HepG2 (cell line): ENCODE measurements at regions not wholly inside any gene's neighbourhood (a gene's known extent, or its start where the extent isn't known, plus 50 kb on each side); places are given as distances from the start of the nearest gene placed in this dataset.

Experiments
- ATAC-seq: fragments of 200-7000 bp; cut with Tn5 transposase; 3 replicates; pipeline ENCODE4 v1.9.1; 2020; ENCODE audit warnings: mild to moderate bottlenecking, moderate library complexity
- BruUV-seq: library from RNA; stranded (reverse); fragments of 400-500 nt; replicated peaks from 2 replicates; lab custom pipeline; 2021; lab: Mats Ljungman, UMichigan
- CTCF ChIA-PET: fragments of 300-600 bp; formaldehyde crosslinking; extraction: SDS; loops from one replicate; lab custom pipeline; 2021; ENCODE audit warnings: low total read pairs, inconsistent platforms, low intra/inter-chr PET ratio; lab: Yijun Ruan, JAX
- POLR2A ChIA-PET: fragments of 350-600 bp; sonication (Branson Sonifier 250); formaldehyde crosslinking; loops from one replicate; lab custom pipeline; 2020; ENCODE audit warnings: antibody characterized with exemption, inconsistent platforms; lab: Yijun Ruan, JAX
- DNase-seq: peaks from one replicate; pipeline ENCODE4 v3.0.0-alpha.2; 2015; ENCODE audit warnings: low spot score
- FAIRE-seq: peaks from 3 replicates; lab custom pipeline; 2011; peaks lifted over from hg19 to GRCh38; lab: Jason Lieb, UNC
- H2AFZ ChIP-seq: one replicate; pipeline ENCODE4 v1.6.1; 2011; ENCODE audit warnings: low read length, inconsistent platforms
- H3K27ac ChIP-seq: fragments of 300-600 bp; 3 replicates; pipeline ENCODE4 v1.8.0; 2011; ENCODE audit warnings: mixed run types, mild to moderate bottlenecking, mixed read lengths, low read length, inconsistent platforms; ENCODE audit not compliant: insufficient read depth; ENCODE audit errors: extremely low read length
- H3K27me3 ChIP-seq, 2 experiments: fragments of 200-600 bp in 1 of 2; 2 replicates in 1 of 2; 3 replicates in 1 of 2; pipeline versions ENCODE4 v1.6.0 to v1.8.0; 2011; ENCODE audit warnings: low read length in 2 of 2, mild to moderate bottlenecking in 2 of 2, moderate library complexity in 2 of 2, inconsistent platforms in 1 of 2; ENCODE audit not compliant: insufficient read depth in 2 of 2, control insufficient read depth in 1 of 2
- H3K36me3 ChIP-seq, 2 experiments: fragments of 200-600 bp in 1 of 2; replicated peaks in 1 of 2; 2 replicates in 1 of 2; 3 replicates in 1 of 2; pipeline versions ENCODE4 v1.5.1 to v1.8.0; 2011; ENCODE audit warnings: low read length in 2 of 2, inconsistent platforms in 1 of 2; ENCODE audit not compliant: insufficient read depth in 2 of 2, control insufficient read depth in 1 of 2
- H3K4me1 ChIP-seq: 2 replicates; pipeline ENCODE4 v1.5.1; 2012; ENCODE audit warnings: low read length, inconsistent platforms; ENCODE audit not compliant: insufficient read depth
- H3K4me2 ChIP-seq: 2 replicates; pipeline ENCODE4 v1.6.0; 2011; ENCODE audit warnings: low read depth, low read length, inconsistent platforms
- H3K4me3 ChIP-seq, 3 experiments: fragments of 200-600 bp in 1 of 3; sonication (generic), shearing (Covaris generic) in 1 of 3; replicated peaks in 1 of 3; 2 replicates each; pipeline ENCODE4 v1.5.1; 2011 to 2016; ENCODE audit warnings: low read length in 3 of 3, inconsistent platforms in 2 of 3, low read depth in 2 of 3, mild to moderate bottlenecking in 2 of 3, control low read depth in 1 of 3, mixed read lengths in 1 of 3; ENCODE audit not compliant: insufficient read depth in 1 of 3
- H3K79me2 ChIP-seq: one replicate; pipeline ENCODE4 v1.6.1; 2011; ENCODE audit warnings: low read length, inconsistent platforms; ENCODE audit not compliant: insufficient read depth
- H3K9ac ChIP-seq: 2 replicates; pipeline ENCODE4 v1.6.0; 2011; ENCODE audit warnings: mild to moderate bottlenecking, low read depth, low read length, inconsistent platforms; ENCODE audit not compliant: insufficient read depth
- H3K9me3 ChIP-seq: 2 replicates; pipeline ENCODE4 v1.5.1; 2012; ENCODE audit warnings: mild to moderate bottlenecking, low read length
- H4K20me1 ChIP-seq: 2 replicates; pipeline ENCODE4 v1.6.0; 2011; ENCODE audit warnings: inconsistent platforms, mild to moderate bottlenecking, low read length, moderate library complexity; ENCODE audit not compliant: insufficient read depth
- CTCF ChIP-seq: sonication (generic); formaldehyde crosslinking; IDR thresholded peaks from 2 replicates; pipeline ENCODE4 v1.5.0; 2020; ENCODE audit warnings: mild to moderate bottlenecking, missing genetic modification reagents, moderate library complexity
- MIER2 ChIP-seq: IDR thresholded peaks from 2 replicates; pipeline ENCODE4 v1.6.1; 2016; ENCODE audit warnings: missing biosample characterization, missing genetic modification reagents
- REST ChIP-seq, 2 experiments: IDR thresholded peaks; 2 replicates each; pipeline ENCODE4 v1.6.1; 2011 to 2012; ENCODE audit warnings: low read length in 2 of 2, borderline replicate concordance in 1 of 2, low read depth in 1 of 2, mild to moderate bottlenecking in 1 of 2, moderate library complexity in 1 of 2
- SMC3 ChIP-seq: IDR thresholded peaks from 2 replicates; pipeline ENCODE4 v1.6.1; 2011; ENCODE audit warnings: low read length, improper control_type of control experiment
- SMYD3 ChIP-seq: sonication (generic); formaldehyde crosslinking; IDR thresholded peaks from 2 replicates; pipeline ENCODE4 v1.8.1; 2023; ENCODE audit warnings: mild to moderate bottlenecking, missing genetic modification reagents
- STAG1 ChIP-seq: sonication (generic); formaldehyde crosslinking; IDR thresholded peaks from 2 replicates; pipeline ENCODE4 v1.4.0; 2020; ENCODE audit warnings: missing genetic modification reagents
- ZNF136 ChIP-seq: sonication (generic); formaldehyde crosslinking; IDR thresholded peaks from 2 replicates; pipeline ENCODE4 v1.8.1; 2022; ENCODE audit warnings: low read depth, mild to moderate bottlenecking, moderate library complexity, missing genetic modification reagents
- ZNF251 ChIP-seq: sonication (generic); formaldehyde crosslinking; IDR thresholded peaks from 2 replicates; pipeline ENCODE4 v1.9.0; 2021; ENCODE audit warnings: mild to moderate bottlenecking, missing genetic modification reagents
- WGBS: methylation state at CpG from one replicate; pipeline ENCODE4 v1.1.6; 2017; ENCODE audit warnings: low lambda C conversion rate; 5-methylcytosine and 5-hydroxymethylcytosine counted together
- in situ Hi-C: cut with HindIII; loops from 2 replicates; pipeline ENCODE4 v1.10.0; 2017; ENCODE audit warnings: low pct_unique_long_range_greater_than_20kb; ENCODE audit not compliant: extremely low pct_ligation_motif_present
- intact Hi-C: fragments of 100-400 bp; cut with micrococcal nuclease; formaldehyde crosslinking; loops from one replicate; pipeline ENCODE4 v1.10.0; 2022; ENCODE audit not compliant: unreplicated experiment

- ATAC-seq: peak; percentile 94
- no peak overlapping the region for H3K9ac ChIP-seq
- H3K27me3 ChIP-seq: no peaks in the 10 kb centered on the region
- DNase-seq: peak; percentile 28
- intact Hi-C loops: loop anchor here (1.0 to 10.0 kb wide), 3 partner anchors 108 to 425 kb away; no protein-coding TSS in a partner anchor
- no peaks in the 10 kb centered on the region for H4K20me1 ChIP-seq
- TF ChIP-seq MIER2 (CRISPR knock-in tag) (peak; percentile 88), SMC3 (peak; percentile 38), REST (IDR thresholded peaks at IDR 0.05; ENCODE audit: borderline replicate concordance in 1 of 2, low read depth in 1 of 2, low read length in 2 of 2) (peak in 1 of 2 experiments; percentile 86; a peak in 2 of 4 replicates), STAG1 (CRISPR knock-in tag) (peak; percentile 47), ZNF251 (CRISPR knock-in tag) (no peak), ZNF136 (CRISPR knock-in tag) (no peak), CTCF (peak; percentile 69), SMYD3 (CRISPR knock-in tag) (no peak)
- TF ChIP-seq, all 625 proteins: peak for 5
- in situ Hi-C loops: no loop called here
- Histone ChIP-seq H3K27ac (no peak overlapping the region), H3K4me1 (no peaks in the 10 kb centered on the region), H3K4me2 (no peak overlapping the region), H3K79me2 (no peaks in the 10 kb centered on the region), H3K9me3 (no peaks in the 10 kb centered on the region), H3K4me3 (no peak overlapping the region), H2AFZ (no peak overlapping the region), H3K36me3 (no peaks in the 10 kb centered on the region)
- POLR2A ChIA-PET: no interaction called here
- 19% methylated on average over 4 of the region's 4 CpGs for WGBS
- BruUV-seq: no TSS peak
- FAIRE-seq: no peak
- CTCF ChIA-PET: interaction anchor here (1.0 kb wide), 1 partner anchor 108 kb away, joined by 3 read pairs; no protein-coding TSS in a partner anchor
These were observed 126.7 kb downstream of the SLC25A46 start for GRCh38 chr5:110865400-110866094.
